KOPT-K1 (cell line): ENCODE measurements at regions not wholly inside any gene's neighbourhood (a gene's known extent, or its start where the extent isn't known, plus 50 kb on each side); places are given as distances from the start of the nearest gene placed in this dataset.

Experiments
- H3K27ac ChIP-seq: fragments of 200-600 bp; sonication (generic); 2 replicates; pipeline ENCODE4 v1.5.1; 2016; ENCODE audit warnings: antibody characterized with exemption, mild to moderate bottlenecking, low read depth, low read length; ENCODE audit not compliant: poor library complexity, severe bottlenecking
- H3K36me3 ChIP-seq: fragments of 200-600 bp; sonication (generic); 2 replicates; pipeline ENCODE4 v1.5.1; 2017; ENCODE audit warnings: antibody characterized with exemption, mild to moderate bottlenecking, low read length, moderate library complexity; ENCODE audit not compliant: insufficient read depth
- H3K9me3 ChIP-seq: fragments of 200-600 bp; sonication (generic); 2 replicates; pipeline ENCODE4 v1.5.1; 2017; ENCODE audit warnings: antibody characterized with exemption, low read length, mild to moderate bottlenecking; ENCODE audit not compliant: insufficient read depth, poor library complexity, severe bottlenecking

- Histone ChIP-seq H3K9me3 (no peaks in the 10 kb centered on the region), H3K27ac (no peak overlapping the region), H3K36me3 (no peaks in the 10 kb centered on the region)
These were observed 58.6 kb downstream of the TMEM17 start for GRCh38 chr2:62447411-62447810.

- no peaks in the 10 kb centered on the region for H3K36me3 ChIP-seq
- no peak overlapping the region for H3K27ac ChIP-seq
- H3K9me3 ChIP-seq, result no peaks in the 10 kb centered on the region
These were observed 59.5 kb downstream of the TMEM17 start for GRCh38 chr2:62446491-62446890.

GRCh38 chr2:62443886-62444285 is 62.1 kb downstream of the TMEM17 start:
- no peaks in the 10 kb centered on the region for H3K36me3 ChIP-seq
- no peak overlapping the region for H3K27ac ChIP-seq
- no peaks in the 10 kb centered on the region for H3K9me3 ChIP-seq

- Histone ChIP-seq H3K36me3 (no peaks in the 10 kb centered on the region), H3K27ac (no peak overlapping the region), H3K9me3 (no peaks in the 10 kb centered on the region)
These were observed 62.5 kb downstream of the TMEM17 start for GRCh38 chr2:62443471-62443870.

- no peaks in the 10 kb centered on the region for H3K36me3 ChIP-seq
- no peak overlapping the region for H3K27ac ChIP-seq
- no peaks in the 10 kb centered on the region for H3K9me3 ChIP-seq
These were observed 64.2 kb downstream of the TMEM17 start for GRCh38 chr2:62441824-62442223.

GRCh38 chr2:62441421-62441820 is 64.6 kb downstream of the TMEM17 start:
- no peaks in the 10 kb centered on the region for H3K36me3 ChIP-seq
- no peaks in the 10 kb centered on the region for H3K9me3 ChIP-seq
- no peak overlapping the region for H3K27ac ChIP-seq

GRCh38 chr2:62440281-62440946 is 65.6 kb downstream of the TMEM17 start:
- H3K27ac ChIP-seq, result no peak overlapping the region
- H3K36me3 ChIP-seq, result no peaks in the 10 kb centered on the region
- H3K9me3 ChIP-seq, result no peaks in the 10 kb centered on the region

GRCh38 chr2:62439425-62439824 is 66.6 kb downstream of the TMEM17 start:
- Histone ChIP-seq H3K36me3 (no peaks in the 10 kb centered on the region), H3K9me3 (no peaks in the 10 kb centered on the region), H3K27ac (no peak overlapping the region)

- no peaks in the 10 kb centered on the region for H3K36me3 ChIP-seq
- H3K9me3 ChIP-seq, result no peaks in the 10 kb centered on the region
- no peak overlapping the region for H3K27ac ChIP-seq
These were observed 68.2 kb downstream of the TMEM17 start for GRCh38 chr2:62437785-62438184.

GRCh38 chr2:62435720-62436119 is 70.3 kb downstream of the TMEM17 start:
- no peaks in the 10 kb centered on the region for H3K36me3 ChIP-seq
- H3K27ac ChIP-seq, result no peak overlapping the region
- no peaks in the 10 kb centered on the region for H3K9me3 ChIP-seq

GRCh38 chr2:62432407-62432806 is 73.6 kb downstream of the TMEM17 start:
- no peak overlapping the region for H3K27ac ChIP-seq

GRCh38 chr2:62431512-62431911 is 74.5 kb downstream of the TMEM17 start:
- Histone ChIP-seq H3K27ac (no peak overlapping the region), H3K9me3 (no peaks in the 10 kb centered on the region), H3K36me3 (no peaks in the 10 kb centered on the region)

More at GRCh38 chr2:62432407-62432806, 73.6 kb downstream of the TMEM17 start:
- no peaks in the 10 kb centered on the region for H3K9me3 ChIP-seq
- no peaks in the 10 kb centered on the region for H3K36me3 ChIP-seq

- H3K9me3 ChIP-seq, result no peaks in the 10 kb centered on the region
- H3K36me3 ChIP-seq, result no peaks in the 10 kb centered on the region
- no peak overlapping the region for H3K27ac ChIP-seq
These were observed 75.8 kb downstream of the TMEM17 start for GRCh38 chr2:62430146-62430545.

GRCh38 chr2:62427146-62427545 is 78.8 kb downstream of the TMEM17 start:
- Histone ChIP-seq H3K9me3 (no peaks in the 10 kb centered on the region), H3K27ac (no peak overlapping the region)

GRCh38 chr2:62426154-62426912 is 79.7 kb downstream of the TMEM17 start:
- no peak overlapping the region for H3K27ac ChIP-seq
- H3K9me3 ChIP-seq, result no peaks in the 10 kb centered on the region
- H3K36me3 ChIP-seq, result no peaks in the 10 kb centered on the region

More at GRCh38 chr2:62427146-62427545, 78.8 kb downstream of the TMEM17 start:
- no peaks in the 10 kb centered on the region for H3K36me3 ChIP-seq

- Histone ChIP-seq H3K36me3 (no peaks in the 10 kb centered on the region), H3K27ac (no peak overlapping the region), H3K9me3 (no peaks in the 10 kb centered on the region)
These were observed 80.3 kb downstream of the TMEM17 start for GRCh38 chr2:62425684-62426083.
